ENCODE measurements at regions not wholly inside any gene's neighbourhood (a gene's known extent, or its start where the extent isn't known, plus 50 kb on each side); places are given as distances from the start of the nearest gene placed in this dataset.
"Not testable (repeated sequence)": the region's sequence is repeated elsewhere in the genome, so short reads cannot be mapped to it uniquely, and the experiment has no call there.

DNA sequence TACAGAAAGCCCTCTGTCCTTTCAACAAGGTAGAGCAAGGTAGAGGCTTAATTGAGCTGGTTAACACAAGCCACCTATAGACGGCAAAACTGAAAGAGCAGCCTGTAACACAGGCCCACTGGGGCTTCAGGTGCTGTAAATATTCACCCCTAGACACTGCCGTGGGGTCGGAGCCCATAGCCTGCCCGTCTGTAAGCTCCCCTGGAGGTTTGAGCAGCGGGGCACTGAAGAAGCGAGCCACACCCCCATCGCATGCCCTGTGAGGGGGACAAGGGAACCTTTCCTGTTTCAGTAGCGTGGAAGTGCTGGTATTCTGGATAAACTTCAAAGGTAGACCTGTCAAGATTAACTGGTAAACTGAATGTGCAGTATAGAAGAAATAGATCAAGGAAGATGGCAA, 160.4 kb downstream of the TPBG start:
- no peak for TF ChIP-seq POLR2A (IDR thresholded peaks at IDR 0.05)
- TF ChIP-seq, protein P1, sequence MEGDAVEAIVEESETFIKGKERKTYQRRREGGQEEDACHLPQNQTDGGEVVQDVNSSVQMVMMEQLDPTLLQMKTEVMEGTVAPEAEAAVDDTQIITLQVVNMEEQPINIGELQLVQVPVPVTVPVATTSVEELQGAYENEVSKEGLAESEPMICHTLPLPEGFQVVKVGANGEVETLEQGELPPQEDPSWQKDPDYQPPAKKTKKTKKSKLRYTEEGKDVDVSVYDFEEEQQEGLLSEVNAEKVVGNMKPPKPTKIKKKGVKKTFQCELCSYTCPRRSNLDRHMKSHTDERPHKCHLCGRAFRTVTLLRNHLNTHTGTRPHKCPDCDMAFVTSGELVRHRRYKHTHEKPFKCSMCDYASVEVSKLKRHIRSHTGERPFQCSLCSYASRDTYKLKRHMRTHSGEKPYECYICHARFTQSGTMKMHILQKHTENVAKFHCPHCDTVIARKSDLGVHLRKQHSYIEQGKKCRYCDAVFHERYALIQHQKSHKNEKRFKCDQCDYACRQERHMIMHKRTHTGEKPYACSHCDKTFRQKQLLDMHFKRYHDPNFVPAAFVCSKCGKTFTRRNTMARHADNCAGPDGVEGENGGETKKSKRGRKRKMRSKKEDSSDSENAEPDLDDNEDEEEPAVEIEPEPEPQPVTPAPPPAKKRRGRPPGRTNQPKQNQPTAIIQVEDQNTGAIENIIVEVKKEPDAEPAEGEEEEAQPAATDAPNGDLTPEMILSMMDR (IDR thresholded peaks at IDR 0.05) = no peak
- Histone ChIP-seq H3K4me1 (no peaks in the 10 kb centered on the region), H3K4me3 (no peak overlapping the region), H3K9me3 (no peaks in the 10 kb centered on the region), H3K36me3 (ENCODE audit: low read depth, missing control alignments) (no peaks in the 10 kb centered on the region), H3K27ac (no peak overlapping the region), H3K27me3 (no peaks in the 10 kb centered on the region)
- WGBS, 2 donors = 78 to 81% methylated on average over 8 of the region's 8 CpGs
- DNase-seq = no peak
- intact Hi-C loops (cut with DNase I; ENCODE audit: low total_unique reads) = no loop called here

DNA sequence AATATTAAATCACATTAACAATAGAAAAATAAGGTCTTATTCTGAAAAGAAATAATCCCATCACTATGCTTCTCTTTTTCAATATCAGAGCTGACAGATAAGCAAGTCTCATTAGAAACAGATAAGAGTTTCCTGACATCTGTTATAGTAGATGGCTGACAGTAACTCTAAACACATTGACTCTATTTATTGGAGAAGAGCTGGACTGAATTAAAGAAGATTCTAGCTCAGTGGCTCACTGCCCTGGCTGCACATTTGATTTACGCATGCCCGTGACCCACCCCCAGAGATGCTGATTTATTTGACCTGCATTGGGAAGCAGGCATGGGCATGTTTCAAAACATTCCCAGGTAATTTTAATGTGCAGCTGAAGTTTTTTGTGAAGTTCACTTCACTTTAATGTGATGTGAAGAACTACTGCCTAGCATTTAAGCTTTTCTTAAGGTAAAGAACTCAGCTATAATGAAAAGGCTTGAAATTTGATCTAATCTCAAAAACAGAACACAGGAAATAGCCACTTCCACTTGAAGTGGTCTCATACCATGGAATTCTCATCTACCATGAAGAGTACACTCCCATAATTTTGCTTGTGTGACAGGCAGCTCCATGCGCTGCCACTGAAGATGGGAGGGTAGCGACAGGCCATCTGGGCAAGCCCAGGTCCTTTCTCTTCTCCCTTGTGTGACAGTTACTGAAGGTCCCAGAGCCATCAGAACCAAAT, 162.3 kb downstream of the TPBG start:
- no peak for DNase-seq
- WGBS, 2 donors = 74 to 83% methylated on average over 4 of the region's 4 CpGs
- Histone ChIP-seq H3K4me3 (no peak overlapping the region), H3K27me3 (no peaks in the 10 kb centered on the region), H3K27ac (no peak overlapping the region), H3K9me3 (no peaks in the 10 kb centered on the region), H3K36me3 (ENCODE audit: low read depth, missing control alignments) (no peaks in the 10 kb centered on the region), H3K4me1 (no peaks in the 10 kb centered on the region)
- intact Hi-C loops (cut with DNase I; ENCODE audit: low total_unique reads) = no loop called here
- TF ChIP-seq, protein P1 (IDR thresholded peaks at IDR 0.05) = no peak
- TF ChIP-seq POLR2A (IDR thresholded peaks at IDR 0.05) = no peak

DNA sequence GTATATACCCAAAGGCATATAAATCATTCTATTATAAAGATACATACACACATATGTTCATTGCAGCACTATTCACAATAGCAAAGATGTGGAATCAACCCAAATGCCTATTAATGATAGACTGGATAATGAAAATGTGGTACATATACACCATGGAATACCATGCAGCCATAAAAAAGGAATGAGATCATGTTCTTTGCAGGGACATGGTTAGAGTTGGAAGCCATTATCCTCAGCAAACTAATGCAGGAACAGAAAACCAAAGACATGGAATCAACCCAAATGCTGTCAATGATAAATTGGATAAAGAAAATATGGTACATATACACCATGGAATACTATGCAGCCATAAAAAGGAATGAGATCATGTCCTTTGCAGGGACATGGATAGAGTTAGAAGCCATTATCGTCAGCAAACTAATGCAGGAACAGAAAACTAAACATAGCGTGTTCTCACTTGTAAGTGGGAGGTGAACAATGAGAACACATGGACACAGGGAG, 166.4 kb downstream of the TPBG start:
- H3K27ac ChIP-seq; H3K9me3 ChIP-seq; H3K4me3 ChIP-seq; H3K36me3 ChIP-seq (ENCODE audit: low read depth, missing control alignments); H3K4me1 ChIP-seq; intact Hi-C loops (cut with DNase I; ENCODE audit: low total_unique reads); DNase-seq; H3K27me3 ChIP-seq: not testable (repeated sequence)
- 91 to 93% methylated on average over 2 of the region's 2 CpGs for WGBS, 2 donors

DNA sequence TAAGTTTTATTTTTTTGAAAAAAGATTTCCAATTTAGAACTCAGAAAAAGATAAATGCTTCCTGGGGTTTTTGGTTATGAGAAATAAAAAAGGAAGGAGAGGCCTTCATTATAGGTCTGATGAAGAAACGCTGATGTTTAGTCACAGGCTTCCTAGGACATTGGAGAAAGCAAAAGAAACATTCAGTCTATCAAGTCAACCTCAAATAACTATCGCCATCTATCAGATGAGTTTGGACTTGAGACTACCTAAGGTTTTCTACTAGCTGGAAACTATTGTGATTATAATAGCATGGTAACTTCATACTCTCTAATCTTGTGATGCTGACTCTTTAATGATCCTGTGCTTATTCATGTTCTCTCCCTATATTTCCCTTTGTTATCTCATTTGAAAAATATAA, 171.3 kb downstream of the TPBG start:
- no peak for DNase-seq
- Histone ChIP-seq H3K4me1 (no peaks in the 10 kb centered on the region), H3K27ac (no peak overlapping the region), H3K27me3 (no peaks in the 10 kb centered on the region), H3K36me3 (ENCODE audit: low read depth, missing control alignments) (no peaks in the 10 kb centered on the region), H3K4me3 (no peak overlapping the region), H3K9me3 (no peaks in the 10 kb centered on the region)
- WGBS, 2 donors = 91 to 93% methylated on average over 2 of the region's 2 CpGs
- intact Hi-C loops (cut with DNase I; ENCODE audit: low total_unique reads) = no loop called here
- TF ChIP-seq, protein P1 (IDR thresholded peaks at IDR 0.05) = no peak
- no peak for TF ChIP-seq POLR2A (IDR thresholded peaks at IDR 0.05)

DNA sequence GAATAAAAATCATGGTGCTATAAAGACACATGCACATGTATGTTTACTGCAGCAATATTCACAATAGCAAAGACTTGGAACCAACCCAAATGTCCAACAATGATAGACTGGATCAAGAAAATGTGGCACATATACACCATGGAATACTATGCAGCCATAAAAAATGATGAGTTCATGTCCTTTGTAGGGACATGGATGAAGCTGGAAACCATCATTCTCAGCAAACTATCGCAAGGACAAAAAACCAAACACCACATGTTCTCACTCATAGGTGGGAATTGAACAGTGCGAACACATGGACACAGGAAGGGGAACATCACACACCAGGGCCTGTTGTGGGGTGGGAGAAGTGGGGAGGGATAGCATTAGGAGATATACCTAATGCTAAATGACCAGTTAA, 185.9 kb downstream of the TPBG start:
- H3K4me3 ChIP-seq; H3K27ac ChIP-seq; H3K4me1 ChIP-seq; DNase-seq; H3K27me3 ChIP-seq; H3K36me3 ChIP-seq (ENCODE audit: low read depth, missing control alignments); H3K9me3 ChIP-seq; intact Hi-C loops (cut with DNase I; ENCODE audit: low total_unique reads): not testable (repeated sequence)
- WGBS, 2 donors = 95 to 97% methylated on average over 2 of the region's 2 CpGs

DNA sequence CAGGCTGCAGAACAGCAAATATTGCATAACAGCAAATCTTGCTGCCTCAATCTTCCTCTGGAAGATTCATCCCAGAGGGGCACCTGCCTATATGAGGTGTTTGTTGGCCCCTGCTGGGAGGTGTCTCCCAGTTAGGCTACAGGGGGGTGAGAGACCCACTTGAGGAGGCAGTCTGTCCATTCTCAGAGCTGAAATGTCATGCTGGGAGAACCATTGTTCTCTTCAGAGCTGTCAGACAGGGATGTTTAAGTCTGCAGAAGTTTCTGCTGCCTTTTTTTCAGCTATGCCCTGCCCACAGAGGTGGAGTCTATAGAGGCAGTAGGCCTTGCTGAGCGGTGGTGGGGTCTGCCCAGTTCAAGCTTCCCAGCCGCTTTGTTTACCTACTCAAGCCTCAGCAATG, 187.7 kb downstream of the TPBG start:
- H3K4me3 ChIP-seq; H3K27me3 ChIP-seq; H3K27ac ChIP-seq; intact Hi-C loops (cut with DNase I; ENCODE audit: low total_unique reads); DNase-seq; H3K9me3 ChIP-seq; H3K36me3 ChIP-seq (ENCODE audit: low read depth, missing control alignments); H3K4me1 ChIP-seq: not testable (repeated sequence)
- 94 to 100% methylated on average over 2 of the region's 2 CpGs for whole genome bisulfite sequencing, 2 donors
